ENCODE measurements at regions not wholly inside any gene's neighbourhood (a gene's known extent, or its start where the extent isn't known, plus 50 kb on each side); places are given as distances from the start of the nearest gene placed in this dataset.
"Not testable (repeated sequence)": the region's sequence is repeated elsewhere in the genome, so short reads cannot be mapped to it uniquely, and the experiment has no call there.

DNA sequence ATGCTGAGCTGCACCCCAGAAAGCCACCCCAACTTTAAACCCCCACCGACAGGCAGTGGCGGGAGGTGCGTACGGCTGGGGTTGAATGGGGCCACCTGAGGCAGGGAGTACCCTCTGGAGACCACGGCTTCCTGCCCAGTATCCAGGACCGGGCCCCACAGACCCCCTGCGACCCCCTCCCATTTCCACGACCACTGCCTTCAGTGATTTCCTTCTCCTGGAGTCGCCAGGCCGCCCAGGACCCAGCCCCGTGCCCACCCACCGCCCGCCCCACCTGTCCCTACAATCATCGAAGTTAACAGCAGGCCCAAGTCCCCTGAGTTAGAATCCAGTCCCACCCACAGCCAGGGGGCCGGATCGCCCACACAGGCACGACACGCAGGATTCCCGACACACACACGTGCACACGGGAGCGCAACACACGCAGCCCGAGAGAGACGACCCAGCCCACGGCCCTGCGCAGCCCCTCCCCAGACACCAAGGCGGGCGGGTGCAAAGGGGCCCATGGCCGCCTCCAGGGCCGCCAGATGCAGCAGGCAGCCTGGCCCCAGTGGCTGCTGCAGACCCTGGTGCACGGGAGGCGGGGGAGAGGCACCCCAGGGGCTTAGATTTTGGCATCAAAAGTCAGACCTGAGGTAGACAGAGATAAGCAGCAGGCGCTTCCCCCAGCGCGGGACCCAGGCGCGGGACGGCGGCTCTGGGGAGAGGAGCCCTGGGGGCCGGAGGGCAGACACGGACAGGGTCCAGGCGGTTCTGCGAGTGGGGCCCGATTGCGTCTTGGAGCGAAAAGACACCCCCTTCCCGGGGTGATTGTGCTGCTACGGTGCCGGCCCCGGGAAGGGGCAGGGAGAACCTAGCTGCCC lies 104.8 kb downstream of the SPATA31A6 start:
- intact Hi-C loops (cut with DNase I); H3K27me3 ChIP-seq; H3K27ac ChIP-seq; H3K9me3 ChIP-seq; H3K36me3 ChIP-seq; H3K4me3 ChIP-seq (replicated peaks in 1 of 3); H3K4me1 ChIP-seq; DNase-seq: not testable (repeated sequence)
- 58 to 90% methylated on average over 31 to 37 of the region's 51 CpGs for WGBS, 2 donors

DNA sequence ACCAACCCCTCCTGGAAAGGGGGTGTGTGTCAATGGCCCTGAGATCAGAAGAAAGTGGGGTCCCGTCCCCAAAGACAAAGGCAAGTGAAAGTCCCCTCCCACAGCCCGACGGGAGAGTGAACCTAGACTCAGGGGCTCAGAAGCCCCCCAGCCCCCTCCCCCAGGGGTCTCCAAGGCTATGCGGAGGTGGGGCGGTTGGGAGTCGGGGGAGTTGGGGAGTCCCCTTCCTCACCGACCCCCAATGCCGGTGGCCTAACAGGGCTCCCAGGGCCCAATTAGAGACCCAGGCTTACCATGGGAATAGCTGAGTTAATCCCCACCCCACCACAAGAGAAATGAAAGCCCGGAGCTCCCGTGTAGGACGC lies 105.4 kb downstream of the SPATA31A6 start:
- H3K27me3 ChIP-seq; DNase-seq; H3K27ac ChIP-seq; H3K9me3 ChIP-seq; H3K36me3 ChIP-seq; H3K4me1 ChIP-seq; intact Hi-C loops (cut with DNase I); H3K4me3 ChIP-seq (replicated peaks in 1 of 3): not testable (repeated sequence)
- 67 to 88% methylated on average over 1 to 8 of the region's 11 CpGs for WGBS, 2 donors

DNA sequence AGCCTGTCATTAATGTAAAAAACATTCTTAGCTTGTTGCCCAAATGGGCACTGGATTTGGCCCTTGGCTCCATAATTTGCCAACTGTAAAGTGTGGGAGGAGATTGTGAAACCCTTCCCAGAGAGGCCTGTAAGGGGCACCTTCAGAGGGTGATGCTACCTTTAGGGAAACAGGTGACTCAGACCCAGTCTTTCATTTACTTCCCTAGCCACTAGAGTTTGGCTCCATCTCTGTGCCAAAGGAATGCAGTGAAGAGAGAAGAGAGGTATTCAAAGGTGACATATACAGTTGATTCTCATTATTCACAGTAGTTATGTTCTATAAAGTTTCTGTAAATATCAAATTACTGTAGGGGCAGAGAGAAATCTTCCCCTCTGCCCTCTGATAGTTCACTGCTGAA lies 116.7 kb downstream of the SPATA31A6 start:
- H3K27me3 ChIP-seq; intact Hi-C loops (cut with DNase I); H3K9me3 ChIP-seq; DNase-seq; H3K36me3 ChIP-seq; H3K4me1 ChIP-seq; H3K27ac ChIP-seq; H3K4me3 ChIP-seq (replicated peaks in 1 of 3): not testable (repeated sequence)

DNA sequence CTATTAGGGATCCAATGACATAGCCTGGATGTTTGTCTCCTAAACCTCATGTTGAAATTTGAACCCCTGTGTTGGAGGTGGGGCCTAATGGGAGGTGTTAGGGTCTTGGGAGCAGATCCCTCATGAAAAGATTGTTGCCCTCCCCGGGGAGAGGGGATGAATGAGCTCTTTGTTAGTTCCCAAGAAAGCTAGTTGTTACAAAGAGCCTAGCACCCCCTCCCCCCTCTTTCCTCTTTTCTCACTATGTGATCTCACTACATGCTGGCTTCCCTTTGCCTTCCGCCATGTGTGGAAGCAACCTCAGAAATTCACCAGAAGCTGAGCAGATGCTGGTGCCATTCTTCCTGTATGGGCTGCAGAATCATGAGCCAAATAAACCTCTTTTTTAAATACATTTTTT lies 123.2 kb downstream of the SPATA31A6 start:
- DNase-seq; H3K27ac ChIP-seq; intact Hi-C loops (cut with DNase I); H3K4me3 ChIP-seq (replicated peaks in 1 of 3); H3K36me3 ChIP-seq; H3K27me3 ChIP-seq; H3K9me3 ChIP-seq; H3K4me1 ChIP-seq: not testable (repeated sequence)
- 44 to 50% methylated on average over 2 of the region's 2 CpGs for WGBS, 2 donors

- WGBS, 2 donors: 13 to 18% methylated on average over 2 of the region's 2 CpGs
- H3K36me3 ChIP-seq: not testable (repeated sequence)
Observed at GRCh38 chr9:42307449-42307848, 124.0 kb downstream of the SPATA31A6 start.

DNA sequence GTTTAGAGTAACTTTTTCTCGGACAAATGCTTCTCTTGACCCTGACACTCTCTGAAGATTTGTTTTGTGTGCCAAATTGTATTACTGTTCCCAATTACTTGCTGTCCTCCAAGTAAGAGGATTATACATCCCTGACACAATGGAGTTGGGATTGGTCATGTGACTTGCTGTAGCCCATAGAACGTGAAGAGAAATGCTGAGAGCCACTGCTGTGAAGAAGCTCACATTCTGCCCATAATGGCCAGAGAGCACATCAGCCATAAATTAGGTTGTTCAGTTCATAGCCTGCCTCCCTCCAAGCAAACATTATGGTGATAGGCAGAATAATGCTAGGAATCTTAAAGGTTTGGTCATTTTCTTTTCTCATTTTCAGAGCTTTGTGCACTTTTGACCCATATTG lies 127.5 kb downstream of the SPATA31A6 start:
- H3K27ac ChIP-seq; H3K27me3 ChIP-seq; H3K36me3 ChIP-seq; DNase-seq; intact Hi-C loops (cut with DNase I); H3K4me1 ChIP-seq; H3K4me3 ChIP-seq (replicated peaks in 1 of 3); H3K9me3 ChIP-seq: not testable (repeated sequence)
- WGBS, 2 donors: 36 to 55% methylated on average over 2 of the region's 2 CpGs

More at GRCh38 chr9:42307449-42307848, 124.0 kb downstream of the SPATA31A6 start:
- H3K4me3 ChIP-seq (replicated peaks in 1 of 3); DNase-seq; intact Hi-C loops (cut with DNase I); H3K9me3 ChIP-seq; H3K4me1 ChIP-seq; H3K27ac ChIP-seq; H3K27me3 ChIP-seq: not testable (repeated sequence)

DNA sequence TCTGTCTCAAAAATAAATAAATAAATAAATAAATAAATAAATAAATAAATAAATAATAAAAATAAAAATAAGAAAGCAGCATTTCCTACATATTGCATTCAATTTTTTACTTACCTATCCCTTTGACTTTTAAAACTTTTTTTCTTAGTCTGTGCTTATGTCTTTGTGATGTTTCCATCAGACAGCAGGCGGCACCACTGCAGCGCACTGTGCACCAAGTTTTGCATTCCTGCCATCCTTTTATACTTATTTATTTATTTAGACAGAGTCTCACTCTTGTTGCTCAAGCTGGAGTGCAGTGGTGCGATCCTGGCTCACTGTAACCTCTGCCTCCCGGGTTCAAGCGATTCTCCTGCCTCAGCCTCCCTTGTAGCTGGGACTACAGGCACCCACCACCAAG lies 132.6 kb downstream of the SPATA31A6 start:
- DNase-seq; H3K4me3 ChIP-seq (replicated peaks in 1 of 3); H3K9me3 ChIP-seq; H3K36me3 ChIP-seq; H3K4me1 ChIP-seq; intact Hi-C loops (cut with DNase I); H3K27me3 ChIP-seq; H3K27ac ChIP-seq: not testable (repeated sequence)
- WGBS, 2 donors: 92 to 93% methylated on average over 5 of the region's 5 CpGs

GRCh38 chr9:42317677-42318076 lies 134.2 kb downstream of the SPATA31A6 start:
- DNase-seq; H3K9me3 ChIP-seq; intact Hi-C loops (cut with DNase I); H3K4me1 ChIP-seq; H3K4me3 ChIP-seq (replicated peaks in 1 of 3); H3K27me3 ChIP-seq; H3K27ac ChIP-seq; H3K36me3 ChIP-seq: not testable (repeated sequence)
- 39 to 41% methylated on average over 3 of the region's 3 CpGs for WGBS, 2 donors

DNA sequence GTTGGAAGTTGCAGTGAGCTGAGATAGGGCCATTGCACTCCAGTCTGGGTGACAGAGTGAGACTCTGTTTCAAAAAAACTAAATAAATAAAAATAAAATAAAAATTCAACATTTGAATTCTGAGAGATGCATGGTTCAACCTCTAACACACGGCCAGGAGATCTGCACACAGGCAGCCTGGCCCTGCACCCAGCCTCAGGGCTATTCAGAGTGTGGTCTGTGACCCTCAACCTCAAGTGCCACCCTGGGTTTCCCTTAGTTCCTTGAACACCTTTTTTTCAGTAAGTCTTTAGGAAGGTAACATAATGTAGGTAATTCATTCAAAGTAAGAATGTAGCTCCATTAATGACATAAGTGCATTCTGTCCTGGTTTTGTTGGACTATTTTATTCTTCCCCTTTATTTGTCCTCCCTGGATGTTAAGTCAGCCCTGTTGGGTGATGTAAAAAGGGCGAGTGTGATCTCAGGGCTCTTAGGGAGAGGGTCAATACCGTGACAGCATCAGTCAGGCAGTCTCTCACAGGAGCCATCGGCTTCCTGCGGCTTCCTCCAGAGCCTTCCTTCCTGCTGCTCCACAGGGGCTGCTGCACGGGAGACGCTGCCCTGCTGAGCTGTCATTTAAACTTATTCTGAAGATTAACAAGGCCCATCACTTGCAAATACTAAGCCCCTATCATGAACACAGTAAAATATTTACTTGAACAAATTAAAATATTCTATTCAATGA lies 139.8 kb downstream of the SPATA31A6 start:
- DNase-seq; H3K4me1 ChIP-seq; intact Hi-C loops (cut with DNase I); H3K4me3 ChIP-seq (replicated peaks in 1 of 3); H3K36me3 ChIP-seq; H3K27ac ChIP-seq; H3K9me3 ChIP-seq; H3K27me3 ChIP-seq: not testable (repeated sequence)
- 23 to 32% methylated on average over 7 of the region's 7 CpGs for WGBS, 2 donors

GRCh38 chr9:42325142-42325541 lies 141.7 kb downstream of the SPATA31A6 start:
- DNase-seq; H3K27me3 ChIP-seq; H3K9me3 ChIP-seq; intact Hi-C loops (cut with DNase I); H3K4me3 ChIP-seq (replicated peaks in 1 of 3); H3K4me1 ChIP-seq; H3K27ac ChIP-seq; H3K36me3 ChIP-seq: not testable (repeated sequence)

GRCh38 chr9:42325561-42325960 lies 142.1 kb downstream of the SPATA31A6 start:
- H3K9me3 ChIP-seq; H3K4me1 ChIP-seq; H3K27me3 ChIP-seq; H3K36me3 ChIP-seq; intact Hi-C loops (cut with DNase I); H3K27ac ChIP-seq; H3K4me3 ChIP-seq (replicated peaks in 1 of 3); DNase-seq: not testable (repeated sequence)
- WGBS, 2 donors: 28 to 42% methylated on average over 2 of the region's 2 CpGs

GRCh38 chr9:42326482-42326881 lies 143.0 kb downstream of the SPATA31A6 start:
- WGBS, 2 donors: 90 to 95% methylated on average over 2 of the region's 2 CpGs
- DNase-seq; H3K9me3 ChIP-seq; H3K27ac ChIP-seq; H3K36me3 ChIP-seq; H3K27me3 ChIP-seq; H3K4me1 ChIP-seq; H3K4me3 ChIP-seq (replicated peaks in 1 of 3); intact Hi-C loops (cut with DNase I): not testable (repeated sequence)

- H3K9me3 ChIP-seq; intact Hi-C loops (cut with DNase I); H3K27ac ChIP-seq; H3K4me3 ChIP-seq (replicated peaks in 1 of 3); H3K4me1 ChIP-seq; DNase-seq; H3K36me3 ChIP-seq; H3K27me3 ChIP-seq: not testable (repeated sequence)
Observed at GRCh38 chr9:42335342-42335741, 151.9 kb downstream of the SPATA31A6 start.
